Right lobe of liver (tissue), 4 donors: ENCODE measurements at regions not wholly inside any gene's neighbourhood (a gene's known extent, or its start where the extent isn't known, plus 50 kb on each side); places are given as distances from the start of the nearest gene placed in this dataset.

ENCODE experiments used
- POLR2A ChIP-seq: fragments of 450-650 bp; IDR thresholded peaks from one replicate; pipeline ENCODE4 v1.6.1; 2017; ENCODE audit warnings: antibody characterized with exemption, mild to moderate bottlenecking
- TF ChIP-seq, protein P1 (sequence below), 4 donors: fragments of 200-600 bp in 3 of 4; fragments of 450-650 bp in 1 of 4; IDR thresholded peaks; one replicate each; pipeline versions ENCODE4 v1.5.1 to v1.8.0; 2016 to 2022; ENCODE audit warnings: antibody characterized with exemption in 4 of 4, mild to moderate bottlenecking in 2 of 4
- donor health status: DM: no; HTN: no; CAD: no.
- donor health status: DM: no; HTN: no; CAD: no.
- donor health status: DM: no; HTN: yes; CAD: no.

DNA sequence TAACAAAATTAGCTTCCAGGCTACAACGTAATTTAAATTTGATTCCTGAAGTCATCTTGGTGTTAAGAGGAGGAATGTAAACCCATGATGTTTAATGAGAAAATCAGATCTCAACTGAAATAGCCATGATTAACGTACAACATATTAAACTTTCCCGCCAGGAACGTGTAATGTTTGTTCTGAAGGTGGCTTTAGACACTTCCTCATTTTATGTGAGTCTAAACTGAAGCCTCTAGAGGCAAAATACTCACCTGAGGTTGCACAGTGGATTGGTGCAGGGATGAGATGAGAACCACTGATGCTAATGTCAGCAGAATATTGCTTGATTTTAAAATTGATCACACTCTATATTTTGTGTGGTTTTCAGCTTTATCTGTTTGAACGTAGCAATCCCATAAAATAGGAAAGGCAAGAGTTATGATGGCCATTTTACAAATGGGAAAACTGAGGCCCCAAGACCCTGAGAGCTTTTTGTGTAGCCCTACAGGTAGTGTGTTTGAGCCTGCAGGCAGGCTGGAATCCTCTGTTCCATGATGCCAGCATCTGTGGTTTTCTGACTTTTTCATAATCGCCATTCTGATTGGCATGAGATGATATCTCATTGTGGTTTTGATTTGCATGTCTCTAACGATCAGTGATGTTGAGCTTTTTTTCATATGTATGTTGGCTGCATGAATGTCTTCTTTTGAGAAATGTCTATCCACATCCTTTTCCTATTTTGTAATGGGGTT is 243.7 kb upstream of the BMPER start:
- TF ChIP-seq, protein P1, sequence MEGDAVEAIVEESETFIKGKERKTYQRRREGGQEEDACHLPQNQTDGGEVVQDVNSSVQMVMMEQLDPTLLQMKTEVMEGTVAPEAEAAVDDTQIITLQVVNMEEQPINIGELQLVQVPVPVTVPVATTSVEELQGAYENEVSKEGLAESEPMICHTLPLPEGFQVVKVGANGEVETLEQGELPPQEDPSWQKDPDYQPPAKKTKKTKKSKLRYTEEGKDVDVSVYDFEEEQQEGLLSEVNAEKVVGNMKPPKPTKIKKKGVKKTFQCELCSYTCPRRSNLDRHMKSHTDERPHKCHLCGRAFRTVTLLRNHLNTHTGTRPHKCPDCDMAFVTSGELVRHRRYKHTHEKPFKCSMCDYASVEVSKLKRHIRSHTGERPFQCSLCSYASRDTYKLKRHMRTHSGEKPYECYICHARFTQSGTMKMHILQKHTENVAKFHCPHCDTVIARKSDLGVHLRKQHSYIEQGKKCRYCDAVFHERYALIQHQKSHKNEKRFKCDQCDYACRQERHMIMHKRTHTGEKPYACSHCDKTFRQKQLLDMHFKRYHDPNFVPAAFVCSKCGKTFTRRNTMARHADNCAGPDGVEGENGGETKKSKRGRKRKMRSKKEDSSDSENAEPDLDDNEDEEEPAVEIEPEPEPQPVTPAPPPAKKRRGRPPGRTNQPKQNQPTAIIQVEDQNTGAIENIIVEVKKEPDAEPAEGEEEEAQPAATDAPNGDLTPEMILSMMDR (IDR thresholded peaks at IDR 0.05), result no peak
- no peak for TF ChIP-seq POLR2A
